SU-DHL-6 (cell line): ENCODE measurements at regions not wholly inside any gene's neighbourhood (a gene's known extent, or its start where the extent isn't known, plus 50 kb on each side); places are given as distances from the start of the nearest gene placed in this dataset.

Experiments
- EZH2phosphoT487 ChIP-seq: fragments of 200-600 bp; sonication (generic), shearing (Covaris generic); conservative IDR thresholded peaks from 2 replicates; pipeline ENCODE4 v1.6.1; 2018; ENCODE audit warnings: mild to moderate bottlenecking, antibody characterized with exemption, low read length, moderate library complexity, mixed read lengths
- TF ChIP-seq, protein P1 (sequence below): fragments of 200-600 bp; sonication (generic); IDR thresholded peaks from one replicate; pipeline ENCODE4 v1.5.1; 2017; ENCODE audit warnings: antibody characterized with exemption, mild to moderate bottlenecking, low read length, moderate library complexity; ENCODE audit not compliant: insufficient read depth, poor library complexity, severe bottlenecking

DNA sequence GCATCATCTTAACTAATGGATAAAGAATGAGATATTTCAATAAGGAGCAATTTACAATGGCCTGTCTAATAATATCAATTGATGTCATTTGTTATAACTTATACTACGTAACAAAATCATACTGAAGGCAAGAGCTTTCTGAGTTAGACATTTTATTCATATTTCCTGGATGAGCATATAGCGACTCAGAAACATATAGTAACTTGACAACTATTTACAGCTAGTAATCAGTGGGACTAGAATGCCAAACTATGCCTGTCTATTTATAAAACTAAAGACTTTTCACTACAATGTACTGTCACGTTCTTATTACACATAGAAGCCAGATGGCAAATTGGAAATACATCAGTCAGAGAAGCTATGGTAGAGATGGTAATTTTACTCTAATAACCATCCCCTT is 766.2 kb upstream of the TMEFF2 start:
- TF ChIP-seq, protein P1, sequence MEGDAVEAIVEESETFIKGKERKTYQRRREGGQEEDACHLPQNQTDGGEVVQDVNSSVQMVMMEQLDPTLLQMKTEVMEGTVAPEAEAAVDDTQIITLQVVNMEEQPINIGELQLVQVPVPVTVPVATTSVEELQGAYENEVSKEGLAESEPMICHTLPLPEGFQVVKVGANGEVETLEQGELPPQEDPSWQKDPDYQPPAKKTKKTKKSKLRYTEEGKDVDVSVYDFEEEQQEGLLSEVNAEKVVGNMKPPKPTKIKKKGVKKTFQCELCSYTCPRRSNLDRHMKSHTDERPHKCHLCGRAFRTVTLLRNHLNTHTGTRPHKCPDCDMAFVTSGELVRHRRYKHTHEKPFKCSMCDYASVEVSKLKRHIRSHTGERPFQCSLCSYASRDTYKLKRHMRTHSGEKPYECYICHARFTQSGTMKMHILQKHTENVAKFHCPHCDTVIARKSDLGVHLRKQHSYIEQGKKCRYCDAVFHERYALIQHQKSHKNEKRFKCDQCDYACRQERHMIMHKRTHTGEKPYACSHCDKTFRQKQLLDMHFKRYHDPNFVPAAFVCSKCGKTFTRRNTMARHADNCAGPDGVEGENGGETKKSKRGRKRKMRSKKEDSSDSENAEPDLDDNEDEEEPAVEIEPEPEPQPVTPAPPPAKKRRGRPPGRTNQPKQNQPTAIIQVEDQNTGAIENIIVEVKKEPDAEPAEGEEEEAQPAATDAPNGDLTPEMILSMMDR: no peak
- no peak for TF ChIP-seq EZH2phosphoT487
